Choroid plexus epithelial cell (primary cell): ENCODE measurements at regions not wholly inside any gene's neighbourhood (a gene's known extent, or its start where the extent isn't known, plus 50 kb on each side); places are given as distances from the start of the nearest gene placed in this dataset.

ENCODE experiments used
- DNase-seq: peaks from one replicate; pipeline ENCODE4 v3.0.0-alpha.2; 2010; ENCODE audit warnings: low read depth
- H3K4me3 ChIP-seq: 2 replicates; pipeline ENCODE4 v1.5.1; 2011; ENCODE audit warnings: low read depth, mild to moderate bottlenecking, control low read depth, low read length, moderate library complexity
- TF ChIP-seq, protein P1 (sequence below): conservative IDR thresholded peaks from 2 replicates; pipeline ENCODE4 v1.5.1; 2011; ENCODE audit warnings: low read depth, mild to moderate bottlenecking, control low read depth, inconsistent platforms, low read length, moderate library complexity

DNA sequence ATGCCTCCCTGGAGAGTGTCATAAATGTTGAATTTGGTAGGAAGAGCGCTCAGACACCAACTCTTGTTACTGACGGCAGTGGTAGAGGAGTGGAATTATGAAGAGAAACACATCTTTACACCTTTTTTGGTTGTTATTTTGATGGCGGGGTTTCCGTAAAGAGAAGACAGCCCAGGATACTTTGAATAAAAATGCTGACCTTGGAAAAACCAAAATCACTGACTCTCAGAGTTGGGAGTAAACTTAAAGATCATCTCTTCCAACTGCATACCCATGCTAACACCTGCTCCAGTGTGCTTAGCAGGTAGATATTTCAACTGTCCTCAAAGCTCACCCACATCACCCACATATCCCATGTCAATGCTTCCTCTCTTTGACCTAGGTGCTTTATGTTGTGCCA is 498.6 kb downstream of the LIG4 start:
- DNase-seq = no peak
- TF ChIP-seq, protein P1, sequence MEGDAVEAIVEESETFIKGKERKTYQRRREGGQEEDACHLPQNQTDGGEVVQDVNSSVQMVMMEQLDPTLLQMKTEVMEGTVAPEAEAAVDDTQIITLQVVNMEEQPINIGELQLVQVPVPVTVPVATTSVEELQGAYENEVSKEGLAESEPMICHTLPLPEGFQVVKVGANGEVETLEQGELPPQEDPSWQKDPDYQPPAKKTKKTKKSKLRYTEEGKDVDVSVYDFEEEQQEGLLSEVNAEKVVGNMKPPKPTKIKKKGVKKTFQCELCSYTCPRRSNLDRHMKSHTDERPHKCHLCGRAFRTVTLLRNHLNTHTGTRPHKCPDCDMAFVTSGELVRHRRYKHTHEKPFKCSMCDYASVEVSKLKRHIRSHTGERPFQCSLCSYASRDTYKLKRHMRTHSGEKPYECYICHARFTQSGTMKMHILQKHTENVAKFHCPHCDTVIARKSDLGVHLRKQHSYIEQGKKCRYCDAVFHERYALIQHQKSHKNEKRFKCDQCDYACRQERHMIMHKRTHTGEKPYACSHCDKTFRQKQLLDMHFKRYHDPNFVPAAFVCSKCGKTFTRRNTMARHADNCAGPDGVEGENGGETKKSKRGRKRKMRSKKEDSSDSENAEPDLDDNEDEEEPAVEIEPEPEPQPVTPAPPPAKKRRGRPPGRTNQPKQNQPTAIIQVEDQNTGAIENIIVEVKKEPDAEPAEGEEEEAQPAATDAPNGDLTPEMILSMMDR = no peak
- no peak overlapping the region for H3K4me3 ChIP-seq

GRCh38 chr13:107716241-107716640 is 499.1 kb downstream of the LIG4 start:
- no peak overlapping the region for H3K4me3 ChIP-seq
- no peak for DNase-seq
- TF ChIP-seq, protein P1 = no peak

- no peak overlapping the region for H3K4me3 ChIP-seq
- DNase-seq = no peak
- TF ChIP-seq, protein P1 = no peak
These were observed 499.8 kb downstream of the LIG4 start for GRCh38 chr13:107715496-107715895.

DNA sequence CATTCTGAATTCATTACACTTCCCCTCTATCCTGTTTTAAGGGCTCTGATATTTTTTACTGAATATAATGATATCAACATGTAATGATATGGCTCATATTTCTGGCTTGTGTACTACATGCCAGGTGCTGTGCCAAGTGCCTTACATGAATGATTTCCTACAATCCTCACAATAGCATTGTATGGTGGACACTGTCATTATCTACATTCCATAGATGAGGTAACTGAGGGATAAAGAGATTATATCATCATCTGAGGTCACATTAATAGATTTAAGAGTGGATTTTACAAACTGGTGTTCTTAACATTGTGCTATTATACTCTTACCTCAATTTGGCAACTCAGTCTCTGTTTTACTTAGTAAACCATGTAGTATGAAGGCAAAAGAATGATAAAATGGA is 502.0 kb downstream of the LIG4 start:
- TF ChIP-seq, protein P1 = no peak
- no peak overlapping the region for H3K4me3 ChIP-seq
- no peak for DNase-seq

- DNase-seq = no peak
- H3K4me3 ChIP-seq = no peak overlapping the region
These were observed 503.0 kb downstream of the LIG4 start for GRCh38 chr13:107712145-107712860.

GRCh38 chr13:107690181-107690580 is 525.2 kb downstream of the LIG4 start:
- DNase-seq = no peak
- no peak overlapping the region for H3K4me3 ChIP-seq
- TF ChIP-seq, protein P1 = no peak

More at GRCh38 chr13:107712145-107712860, 503.0 kb downstream of the LIG4 start:
- TF ChIP-seq, protein P1 = no peak

DNA sequence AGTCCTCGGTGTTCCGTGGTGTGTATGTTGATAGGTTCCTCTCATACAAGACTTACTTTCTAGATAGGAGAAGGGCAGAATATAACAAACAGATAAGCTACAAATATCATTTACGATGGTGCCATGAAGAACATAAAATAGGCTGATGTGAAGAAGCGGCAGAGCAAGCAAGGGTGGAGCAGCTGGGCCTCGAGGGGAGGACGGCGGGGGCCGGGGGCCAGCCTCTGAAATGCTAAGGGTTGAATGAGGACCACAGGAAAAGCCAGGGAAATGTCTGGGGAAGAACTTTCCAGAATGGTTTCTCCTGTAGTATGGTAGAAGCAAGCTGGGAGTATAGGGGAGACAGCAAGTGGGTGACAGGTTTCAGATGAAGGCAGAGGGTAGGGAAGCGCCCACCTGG is 529.5 kb downstream of the LIG4 start:
- H3K4me3 ChIP-seq = no peak overlapping the region
- TF ChIP-seq, protein P1 = no peak

More for the DNA sequence above, 529.5 kb downstream of the LIG4 start:
- DNase-seq = no peak
